Subcutaneous abdominal adipose tissue (tissue), 5 donors: ENCODE measurements at regions not wholly inside any gene's neighbourhood (a gene's known extent, or its start where the extent isn't known, plus 50 kb on each side); places are given as distances from the start of the nearest gene placed in this dataset.

Experiments used
- H3K27ac ChIP-seq: one replicate; pipeline ENCODE4 v1.7.0; 2013; ENCODE audit warnings: low read depth, mild to moderate bottlenecking, inconsistent platforms, low read length, moderate library complexity
- H3K27me3 ChIP-seq, 5 donors: one replicate each; pipeline ENCODE4 v1.7.0; 2013; ENCODE audit warnings: low read length in 5 of 5, inconsistent platforms in 1 of 5; ENCODE audit not compliant: control insufficient read depth in 5 of 5, insufficient read depth in 4 of 5
- H3K36me3 ChIP-seq, 5 donors: one replicate each; pipeline ENCODE4 v1.7.0; 2013; ENCODE audit warnings: low read length in 5 of 5; ENCODE audit not compliant: control insufficient read depth in 5 of 5, insufficient read depth in 5 of 5
- H3K4me1 ChIP-seq, 5 donors: one replicate each; pipeline ENCODE4 v1.7.0; 2013; ENCODE audit warnings: low read length in 5 of 5, mild to moderate bottlenecking in 3 of 5, moderate library complexity in 1 of 5; ENCODE audit not compliant: control insufficient read depth in 5 of 5, insufficient read depth in 5 of 5
- H3K4me3 ChIP-seq, 5 donors: one replicate each; pipeline ENCODE4 v1.7.0; 2013; ENCODE audit warnings: low read length in 5 of 5, low read depth in 1 of 5
- H3K9ac ChIP-seq, 5 donors: one replicate each; pipeline ENCODE4 v1.7.0; 2013; ENCODE audit warnings: low read length in 5 of 5, mild to moderate bottlenecking in 4 of 5, moderate library complexity in 3 of 5
- H3K9me3 ChIP-seq, 5 donors: one replicate each; pipeline ENCODE4 v1.7.0; 2013; ENCODE audit warnings: low read length in 5 of 5; ENCODE audit not compliant: control insufficient read depth in 5 of 5
- donor health status: healthy.
- donor health status: healthy.
- donor health status: healthy.
- donor health status: healthy.
- donor health status: healthy.

DNA sequence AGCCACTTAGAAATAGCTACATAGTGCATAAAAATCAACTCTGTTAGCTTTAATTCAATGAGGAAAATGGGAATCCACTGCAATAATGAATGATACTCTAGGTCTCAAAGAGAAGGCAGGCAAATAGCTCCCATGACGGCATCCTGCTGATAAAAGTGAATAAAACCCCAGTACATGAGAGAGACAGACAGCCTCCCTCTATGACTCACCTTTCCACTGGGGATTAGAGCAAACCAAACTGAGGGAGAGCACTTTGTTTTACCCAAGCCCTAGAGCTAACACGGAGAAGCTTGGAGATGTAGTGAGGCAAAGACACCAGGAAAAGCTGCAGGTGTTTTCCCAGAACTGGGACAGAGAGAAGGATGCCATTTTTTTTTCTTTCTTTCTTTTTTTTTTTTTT is 621.9 kb downstream of the LRRIQ3 start:
- Histone ChIP-seq H3K4me3 (no peak overlapping the region), H3K9ac (no peak overlapping the region), H3K4me1 (no peaks in the 10 kb centered on the region), H3K9me3 (peaks cover 0 to 7% (median 2%) of the 10 kb centered on the region in 5 donors), H3K27me3 (no peaks in the 10 kb centered on the region), H3K36me3 (no peaks in the 10 kb centered on the region), H3K27ac (no peak overlapping the region)

DNA sequence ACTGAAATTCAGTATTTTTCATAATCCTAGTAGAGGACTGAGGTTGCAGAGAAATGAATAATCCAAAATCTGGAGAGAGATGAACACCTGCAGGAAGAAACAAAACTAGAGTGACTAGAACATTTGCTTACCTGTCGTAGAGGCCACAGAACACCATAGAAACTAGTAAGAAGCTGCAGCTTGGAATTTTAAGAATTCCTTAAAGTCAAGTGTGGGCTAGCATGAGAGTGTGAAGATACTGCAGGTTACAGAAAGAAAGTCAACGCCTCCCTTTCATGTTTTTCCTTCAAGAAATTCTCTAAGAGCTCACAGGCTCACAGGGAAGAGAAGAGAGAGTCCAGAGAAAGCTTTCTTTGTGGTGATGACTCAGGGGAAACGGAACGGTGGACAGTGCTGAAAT is 633.7 kb downstream of the LRRIQ3 start:
- H3K27ac ChIP-seq, result no peak overlapping the region
- H3K4me3 ChIP-seq, result no peak overlapping the region

DNA sequence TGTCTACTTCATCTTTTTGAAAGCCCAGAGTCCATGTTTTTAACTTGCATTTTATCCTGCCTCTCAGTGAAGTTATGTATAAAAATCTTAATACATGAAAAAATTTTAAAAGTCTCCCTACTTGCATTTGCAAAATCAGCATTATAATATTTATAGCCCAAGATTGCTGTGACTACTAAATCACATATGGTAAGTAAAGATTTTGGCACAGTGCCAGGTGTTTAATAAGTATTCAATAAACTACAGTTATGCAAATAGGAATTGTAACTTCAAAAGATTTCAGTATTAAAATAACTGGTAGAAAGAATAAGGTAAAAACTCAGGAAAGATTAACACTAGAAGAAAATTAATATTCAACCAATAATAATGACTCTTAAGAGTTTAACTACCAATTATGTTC is 641.7 kb downstream of the LRRIQ3 start:
- H3K9me3 ChIP-seq, result peaks cover 0 to 9% (median 0%) of the 10 kb centered on the region in 5 donors
- H3K27ac ChIP-seq, result no peak overlapping the region
- no peaks in the 10 kb centered on the region for H3K27me3 ChIP-seq
- H3K9ac ChIP-seq, result no peak overlapping the region
- no peak overlapping the region for H3K4me3 ChIP-seq
- no peaks in the 10 kb centered on the region for H3K4me1 ChIP-seq
- no peaks in the 10 kb centered on the region for H3K36me3 ChIP-seq

More for the DNA sequence above, 633.7 kb downstream of the LRRIQ3 start:
- Histone ChIP-seq H3K9ac (no peak overlapping the region), H3K4me1 (no peaks in the 10 kb centered on the region), H3K36me3 (no peaks in the 10 kb centered on the region), H3K9me3 (peaks cover 0 to 4% (median 0%) of the 10 kb centered on the region in 5 donors), H3K27me3 (no peaks in the 10 kb centered on the region)

DNA sequence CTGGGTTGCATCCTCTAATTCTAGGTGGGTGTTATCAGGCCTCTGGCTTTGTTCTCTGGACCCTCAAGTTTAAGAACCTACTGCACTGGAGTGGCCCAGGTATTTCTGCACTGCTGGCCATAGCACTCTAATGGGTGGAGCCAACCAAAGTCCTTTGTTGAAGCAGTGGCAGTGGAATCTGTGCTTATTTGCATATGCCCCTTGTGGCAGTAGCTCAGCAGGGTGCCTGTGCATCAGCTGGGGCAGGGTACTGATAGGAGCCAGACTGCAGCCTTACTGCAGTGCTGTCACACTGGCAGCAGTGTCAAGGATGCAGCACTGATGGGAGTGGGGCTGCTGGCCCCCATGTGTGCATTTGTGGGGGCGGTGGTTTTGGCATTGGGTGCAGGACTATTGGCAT is 660.6 kb downstream of the LRRIQ3 start:
- no peak overlapping the region for H3K9ac ChIP-seq
- H3K36me3 ChIP-seq, result no peaks in the 10 kb centered on the region
- H3K4me3 ChIP-seq, result no peak overlapping the region
- no peaks in the 10 kb centered on the region for H3K4me1 ChIP-seq
- H3K27ac ChIP-seq, result no peak overlapping the region
- H3K27me3 ChIP-seq, result no peaks in the 10 kb centered on the region
- peaks cover 0 to 6% (median 3%) of the 10 kb centered on the region in 5 donors for H3K9me3 ChIP-seq

DNA sequence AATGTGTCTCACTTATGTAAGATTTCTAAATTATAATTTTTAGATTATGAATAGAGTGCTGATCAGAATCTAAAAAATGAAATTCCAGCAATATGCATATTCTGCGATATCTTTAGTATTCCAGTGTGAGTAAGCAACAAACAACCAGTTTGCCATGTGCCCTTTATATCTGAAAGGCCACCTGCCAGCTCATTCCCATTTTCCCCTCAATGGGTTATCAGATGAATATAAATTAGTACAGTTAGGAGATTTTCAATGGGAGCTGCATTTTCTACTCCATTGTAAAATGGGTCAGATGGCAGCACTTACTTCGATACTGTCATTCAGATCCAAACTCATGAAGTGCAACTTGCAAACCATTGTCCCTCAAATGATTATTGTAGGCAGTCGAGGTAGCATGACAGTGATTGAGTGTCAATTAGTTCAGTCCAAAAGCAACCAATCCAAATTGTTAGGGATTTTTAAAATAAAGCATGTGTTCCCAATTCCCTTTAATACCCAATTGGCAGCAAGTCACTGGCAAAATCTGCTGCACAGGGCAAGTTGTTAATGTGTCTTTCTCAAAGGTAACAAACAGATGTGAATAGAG is 680.3 kb downstream of the LRRIQ3 start:
- Histone ChIP-seq H3K4me3 (no peak overlapping the region), H3K9ac (no peak overlapping the region), H3K27ac (no peak overlapping the region), H3K4me1 (no peaks in the 10 kb centered on the region), H3K27me3 (no peaks in the 10 kb centered on the region), H3K36me3 (no peaks in the 10 kb centered on the region), H3K9me3 (no peaks in the 10 kb centered on the region)

DNA sequence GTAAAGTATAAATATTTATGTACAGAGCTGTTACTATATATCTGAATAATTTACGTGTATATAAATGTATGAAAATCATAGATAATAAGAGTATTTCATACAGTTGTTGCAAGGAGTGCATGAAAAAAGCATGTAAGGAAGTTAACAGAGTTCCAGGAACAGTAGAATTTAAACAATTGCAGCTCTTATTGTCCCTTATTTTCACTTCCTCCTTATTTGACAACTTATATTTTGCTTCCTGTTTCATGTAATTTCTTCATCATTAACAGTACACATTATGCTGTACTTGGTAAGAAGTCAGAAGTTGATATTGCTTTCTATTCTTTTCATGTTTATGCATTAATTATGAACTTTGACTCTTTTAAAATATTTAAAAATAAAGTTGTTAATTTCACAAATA is 681.5 kb downstream of the LRRIQ3 start:
- Histone ChIP-seq H3K4me1 (no peaks in the 10 kb centered on the region), H3K9me3 (no peaks in the 10 kb centered on the region), H3K9ac (no peak overlapping the region), H3K4me3 (no peak overlapping the region), H3K27ac (no peak overlapping the region), H3K36me3 (no peaks in the 10 kb centered on the region), H3K27me3 (no peaks in the 10 kb centered on the region)

DNA sequence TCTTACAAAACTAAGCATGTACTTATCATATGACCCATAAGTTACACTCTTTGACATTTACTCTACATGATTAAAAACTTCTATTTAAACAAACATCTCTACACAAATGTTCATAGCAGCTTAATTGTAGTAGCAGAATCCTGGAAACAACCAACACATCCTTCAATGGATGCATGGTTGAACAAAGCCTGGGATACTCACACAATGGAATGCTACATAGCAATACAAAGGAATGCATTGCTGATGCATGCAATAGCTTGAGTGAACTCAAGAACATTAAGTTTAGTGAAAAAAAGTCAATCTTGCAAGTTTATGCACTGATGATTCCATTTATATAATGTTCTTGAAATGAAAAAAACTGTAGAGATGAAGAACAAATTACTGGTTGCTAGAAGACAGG is 686.9 kb downstream of the LRRIQ3 start:
- Histone ChIP-seq H3K36me3 (no peaks in the 10 kb centered on the region), H3K9me3 (peaks cover 0 to 5% (median 3%) of the 10 kb centered on the region in 5 donors), H3K4me1 (no peaks in the 10 kb centered on the region), H3K27ac (no peak overlapping the region), H3K4me3 (no peak overlapping the region), H3K27me3 (no peaks in the 10 kb centered on the region), H3K9ac (no peak overlapping the region)

DNA sequence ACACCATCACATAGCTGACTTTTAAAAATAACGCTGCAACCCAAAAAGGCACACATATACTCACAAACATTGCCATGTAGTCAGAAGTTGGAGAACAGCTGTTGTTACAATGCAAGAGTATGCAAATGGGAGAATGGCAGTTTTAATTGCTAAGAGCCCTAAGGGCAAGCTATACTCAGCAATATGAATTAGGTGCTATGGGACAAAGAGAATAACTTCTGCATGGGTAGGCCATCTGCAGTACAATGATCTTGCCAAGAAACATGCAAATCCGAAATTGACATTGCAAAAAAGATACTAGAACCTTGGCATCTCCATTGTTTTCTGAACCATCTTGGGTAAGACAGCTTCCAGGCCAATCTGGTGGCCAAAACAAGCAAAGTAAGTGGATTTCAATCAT is 697.8 kb downstream of the LRRIQ3 start:
- Histone ChIP-seq H3K4me1 (no peaks in the 10 kb centered on the region), H3K4me3 (no peak overlapping the region), H3K9me3 (no peaks in the 10 kb centered on the region), H3K27ac (no peak overlapping the region), H3K27me3 (no peaks in the 10 kb centered on the region), H3K9ac (no peak overlapping the region), H3K36me3 (no peaks in the 10 kb centered on the region)

DNA sequence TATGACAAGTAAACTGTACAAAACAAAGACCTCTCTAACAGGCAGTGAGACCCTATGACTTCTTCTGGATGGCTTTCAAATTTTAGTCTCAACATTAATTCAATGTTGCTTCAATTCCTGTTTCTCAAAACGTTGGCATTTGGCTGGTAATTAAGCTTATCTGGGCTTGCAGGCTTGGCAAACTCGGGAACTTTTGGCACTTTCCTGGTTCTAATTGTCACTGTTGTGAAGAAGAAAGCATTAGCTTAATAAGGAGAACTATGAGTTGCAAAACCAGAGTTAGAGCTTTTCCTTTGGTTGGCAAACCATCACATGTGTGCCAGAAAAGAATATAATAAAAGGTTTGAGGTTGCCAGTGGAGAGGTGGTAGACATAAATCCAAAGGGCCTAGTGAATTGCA is 698.3 kb downstream of the LRRIQ3 start:
- Histone ChIP-seq H3K4me1 (no peaks in the 10 kb centered on the region), H3K36me3 (no peaks in the 10 kb centered on the region), H3K27me3 (no peaks in the 10 kb centered on the region), H3K9ac (no peak overlapping the region), H3K9me3 (no peaks in the 10 kb centered on the region), H3K27ac (no peak overlapping the region), H3K4me3 (no peak overlapping the region)

DNA sequence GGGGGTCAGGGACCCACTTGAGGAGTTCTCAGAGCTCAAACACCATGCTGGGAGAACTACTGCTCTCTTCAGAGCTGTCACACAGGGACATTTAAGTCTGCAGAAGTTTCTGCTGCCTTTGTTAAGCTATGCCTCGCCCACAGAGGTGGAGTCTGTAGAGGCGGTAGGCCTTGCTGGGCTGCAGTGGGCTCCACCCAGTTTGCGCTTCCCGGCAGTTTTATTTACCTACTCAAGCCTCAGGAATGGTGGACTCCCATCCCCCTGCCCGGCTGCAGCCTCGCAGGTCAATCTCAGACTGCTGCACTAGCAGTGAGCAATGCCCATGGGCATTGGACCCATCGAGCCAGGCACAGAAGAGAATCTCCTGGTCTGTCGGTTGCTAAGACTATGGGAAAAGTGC is 706.4 kb downstream of the LRRIQ3 start:
- H3K4me1 ChIP-seq, result no peaks in the 10 kb centered on the region
- peaks cover 0 to 6% (median 0%) of the 10 kb centered on the region in 5 donors for H3K9me3 ChIP-seq
- H3K27me3 ChIP-seq, result no peaks in the 10 kb centered on the region
- H3K36me3 ChIP-seq, result no peaks in the 10 kb centered on the region
- H3K27ac ChIP-seq, result no peak overlapping the region
- H3K4me3 ChIP-seq, result no peak overlapping the region
- no peak overlapping the region for H3K9ac ChIP-seq
